ENCODE measurements at regions not wholly inside any gene's neighbourhood (a gene's known extent, or its start where the extent isn't known, plus 50 kb on each side); places are given as distances from the start of the nearest gene placed in this dataset.

- TF ChIP-seq ZFX (IDR thresholded peaks at IDR 0.05) (no peak), CTCF (conservative IDR thresholded peaks at IDR 0.05) (no peak)
These were observed 72.8 kb upstream of the FAN1 start for GRCh38 chr15:30830961-30831360.

Data from C4-2B (cell line).